ENCODE measurements at regions not wholly inside any gene's neighbourhood (a gene's known extent, or its start where the extent isn't known, plus 50 kb on each side); places are given as distances from the start of the nearest gene placed in this dataset.

DNA sequence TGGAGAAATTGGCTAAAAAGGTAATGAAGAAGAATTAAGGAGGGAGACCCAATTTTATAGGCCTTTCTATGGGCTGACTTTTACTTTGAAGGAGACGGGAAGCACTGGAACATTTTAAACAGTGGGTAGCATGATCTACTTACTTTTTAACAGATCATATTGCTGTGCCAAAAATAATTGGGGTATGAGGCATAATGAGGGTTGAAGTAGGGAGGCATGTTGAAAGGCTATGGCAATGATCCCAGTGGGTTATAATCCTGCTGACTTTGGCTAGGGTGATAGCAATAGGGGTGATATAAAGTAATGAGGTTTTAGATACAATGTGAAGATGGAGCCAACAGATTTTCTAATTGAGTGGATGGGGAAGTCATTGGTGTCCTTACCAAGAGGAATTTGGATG, 73.2 kb downstream of the GPR37 start:
- DNase-seq, result no peak

DNA sequence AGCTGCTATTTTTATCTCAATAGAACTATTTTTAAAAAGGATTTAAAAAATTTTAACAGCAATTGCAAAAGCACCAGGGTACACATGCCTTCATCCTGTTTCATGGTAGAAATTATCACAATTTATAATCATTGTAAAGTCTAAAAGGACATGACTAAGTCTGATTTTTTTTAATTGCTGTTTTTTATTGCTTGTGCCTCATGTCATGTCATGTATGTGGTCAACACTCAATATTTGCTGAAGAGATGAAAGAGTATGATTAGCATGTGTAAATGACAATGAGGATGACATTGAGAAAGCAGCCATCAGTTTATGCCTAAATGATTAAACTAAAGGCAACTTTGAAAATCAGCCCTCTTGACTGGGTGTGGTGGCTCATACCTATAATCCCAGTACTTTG, 74.8 kb downstream of the GPR37 start:
- no peak for DNase-seq

DNA sequence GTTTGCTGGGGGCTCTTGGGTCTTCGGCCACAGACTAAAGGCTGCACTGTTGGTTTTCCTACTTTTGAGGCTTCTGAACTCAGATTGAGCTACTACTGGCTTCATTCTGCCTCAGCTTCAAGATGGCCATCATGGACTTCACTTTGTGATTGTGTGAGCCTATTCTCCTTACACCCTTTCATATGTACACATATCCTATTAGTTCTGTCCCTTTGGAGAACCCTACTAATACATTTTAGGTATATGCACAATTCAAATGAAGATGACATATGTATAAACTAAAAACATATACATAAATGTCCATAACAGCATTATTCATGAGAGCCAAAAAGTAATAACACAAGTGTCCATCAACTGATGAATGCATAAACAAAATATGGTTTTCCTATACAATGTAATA, 75.7 kb downstream of the GPR37 start:
- no peak for DNase-seq

DNA sequence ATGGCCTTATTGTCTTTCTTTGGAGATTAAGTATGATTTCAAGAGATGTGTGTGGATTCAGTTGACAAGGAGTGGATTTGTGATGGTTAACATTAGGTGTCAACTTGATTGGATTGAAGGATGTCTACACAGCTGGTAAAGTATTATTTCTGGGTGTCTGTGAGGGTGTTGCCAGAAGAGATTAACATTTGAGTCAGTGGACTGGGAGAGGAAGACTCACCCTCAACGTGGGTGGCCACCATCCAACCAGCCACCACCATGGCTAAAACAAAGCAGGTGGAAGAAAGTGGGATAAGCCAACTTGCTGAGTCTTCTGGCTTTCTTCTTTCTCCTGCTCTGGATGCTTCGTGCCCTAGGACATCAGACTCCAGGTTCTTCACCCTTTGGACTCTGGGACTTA, 76.1 kb downstream of the GPR37 start:
- DNase-seq, result no peak

DNA sequence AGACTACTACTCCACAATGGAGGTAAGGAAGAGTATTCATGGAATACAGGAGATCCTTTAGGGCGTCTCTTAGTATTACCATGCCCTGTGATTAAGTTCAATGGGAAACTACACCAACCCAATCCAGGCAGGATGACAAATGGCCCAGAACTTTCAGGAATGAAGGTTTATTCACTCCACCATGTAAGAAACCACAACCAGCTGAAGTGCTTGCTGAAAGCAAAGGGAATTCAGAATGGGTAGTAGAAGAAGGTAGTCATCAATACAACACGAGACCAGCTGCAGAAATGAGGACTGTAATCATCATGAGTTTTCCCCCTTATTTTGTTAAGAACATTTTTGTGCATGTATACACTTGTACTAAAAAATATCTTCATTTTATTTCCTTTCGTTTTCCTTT, 76.6 kb downstream of the GPR37 start:
- no peak for DNase-seq

DNA sequence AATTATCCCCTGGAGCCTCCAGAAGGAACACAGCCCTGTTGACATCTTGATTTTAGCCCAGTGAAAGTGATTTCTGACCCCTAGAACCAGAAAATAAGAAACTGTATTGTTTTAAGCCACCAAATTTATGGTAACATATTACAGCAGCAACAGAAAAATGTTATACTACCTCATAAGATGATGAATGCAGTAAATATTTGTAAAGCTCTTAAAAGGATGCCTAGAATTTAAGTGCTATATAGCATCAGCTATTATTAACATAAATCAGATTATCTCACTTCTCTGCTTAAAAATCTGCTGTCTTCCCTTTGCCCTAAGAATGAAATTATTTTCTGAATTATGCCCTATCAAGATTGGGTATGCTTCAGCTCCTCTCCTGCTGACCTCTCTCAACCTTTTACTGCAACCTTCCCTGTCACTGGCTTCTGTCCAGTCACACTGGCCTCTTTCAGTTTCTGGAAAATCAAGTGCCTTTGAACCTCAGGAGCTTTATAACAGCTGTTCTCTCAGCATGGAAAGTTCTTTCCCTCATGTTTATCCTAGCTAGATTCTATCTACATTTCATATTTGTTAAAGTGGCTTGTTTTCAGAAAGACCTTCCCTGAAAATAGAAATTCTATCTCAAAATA, 78.9 kb downstream of the GPR37 start:
- no peak for DNase-seq

DNA sequence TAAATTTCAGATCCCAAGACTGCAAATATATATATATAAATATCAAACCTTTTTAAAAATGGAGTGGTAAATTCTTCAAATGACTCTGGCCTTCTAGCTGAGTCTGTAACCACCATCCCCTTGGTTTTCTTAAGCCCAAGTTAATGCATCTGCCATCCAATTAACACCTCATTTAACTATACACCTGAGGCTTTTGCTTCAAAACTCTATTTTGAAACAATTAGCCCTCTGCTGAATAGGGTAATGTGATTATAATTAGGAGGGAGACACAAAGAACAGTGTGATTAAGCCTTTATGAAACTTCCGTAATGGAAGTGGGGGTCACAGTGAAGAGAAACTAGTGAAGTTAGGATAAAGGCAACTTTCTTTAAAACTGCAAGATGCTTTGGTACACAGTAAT, 83.6 kb downstream of the GPR37 start:
- no peak for DNase-seq

DNA sequence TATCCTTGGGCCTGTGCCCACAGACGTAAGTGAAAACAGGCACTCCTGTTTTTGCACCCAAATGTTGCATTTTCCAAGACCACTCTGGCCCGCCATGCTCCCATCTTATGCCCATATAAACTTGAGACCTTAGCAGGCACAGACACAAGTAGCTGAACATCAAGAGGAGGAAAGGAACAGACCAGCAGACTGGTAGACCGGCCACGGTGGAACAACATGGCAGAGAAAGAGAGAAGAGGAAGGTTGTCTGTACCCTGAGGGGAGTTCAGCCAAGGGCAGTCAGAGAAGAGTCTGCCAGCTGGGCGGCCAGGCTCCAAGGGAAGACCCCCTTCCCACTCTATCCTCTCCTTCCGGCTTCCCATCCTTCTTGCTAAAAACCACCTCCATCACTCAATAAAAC, 85.3 kb downstream of the GPR37 start:
- no peak for DNase-seq

DNA sequence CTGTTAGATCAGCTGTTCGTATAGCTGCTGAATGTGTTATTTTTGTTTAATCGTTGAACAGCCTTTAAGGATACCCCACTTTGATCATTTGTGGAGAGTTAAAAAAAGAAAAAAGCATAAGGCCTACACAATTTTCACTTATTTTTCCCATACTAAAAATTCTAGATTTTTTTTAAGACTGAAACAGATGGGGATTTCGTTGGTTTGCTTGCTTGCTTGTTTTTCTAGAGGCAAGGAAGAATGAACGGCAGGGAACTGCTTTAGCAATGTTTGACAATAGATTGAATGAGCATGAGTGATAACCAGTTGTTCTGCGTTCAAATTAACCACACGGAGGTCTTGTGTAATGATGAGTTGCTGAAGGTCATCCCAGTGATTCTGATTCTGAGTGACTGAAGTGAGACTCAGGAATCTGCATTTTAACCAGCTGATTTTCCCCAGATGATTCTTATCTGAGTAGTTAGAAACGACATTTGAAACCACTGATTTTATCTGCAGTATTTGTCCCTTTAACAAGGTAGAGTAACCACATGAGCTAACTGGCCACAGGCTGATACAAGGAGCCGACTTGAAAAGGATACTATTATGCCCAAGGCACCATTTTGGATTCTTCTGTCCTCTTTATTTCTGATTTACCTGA, 85.9 kb downstream of the GPR37 start:
- no peak for DNase-seq

DNA sequence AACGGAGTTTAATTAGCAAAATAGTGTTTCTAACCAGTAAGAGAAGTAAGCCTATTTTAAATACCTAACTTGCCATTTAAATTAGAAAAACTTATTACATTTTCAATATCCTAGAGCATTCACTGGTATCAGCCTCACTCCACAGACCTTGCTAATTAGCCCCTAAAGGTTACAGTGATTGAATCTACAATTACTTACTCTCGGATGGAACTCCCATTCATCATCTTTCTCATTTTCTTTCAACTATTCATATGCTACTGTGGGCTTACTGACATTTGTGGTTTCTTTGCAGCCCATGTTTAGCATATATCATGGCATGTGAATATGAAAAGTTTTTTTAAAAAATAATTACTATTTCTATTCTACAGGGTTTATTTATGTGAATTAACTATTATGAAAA, 86.4 kb downstream of the GPR37 start:
- no peak for DNase-seq

DNA sequence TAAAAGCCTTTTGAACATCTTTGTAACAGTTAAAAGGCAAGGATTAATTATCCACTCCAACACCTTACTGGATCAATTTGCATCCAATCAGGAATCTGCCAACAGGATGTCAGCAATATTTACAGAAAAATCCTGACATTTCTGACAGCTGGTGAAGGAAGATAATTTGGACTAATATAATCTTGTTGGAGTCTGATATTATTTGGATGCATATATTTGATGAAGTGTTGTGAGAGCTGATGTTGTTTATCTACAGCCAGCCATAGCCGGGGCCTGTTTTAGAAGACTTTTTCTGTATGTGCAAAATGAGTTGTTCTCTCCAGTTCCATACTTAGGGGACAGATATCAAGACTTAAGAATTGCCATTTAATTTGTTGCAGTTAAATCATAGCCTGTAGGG, 91.1 kb downstream of the GPR37 start:
- no peak for DNase-seq

DNA sequence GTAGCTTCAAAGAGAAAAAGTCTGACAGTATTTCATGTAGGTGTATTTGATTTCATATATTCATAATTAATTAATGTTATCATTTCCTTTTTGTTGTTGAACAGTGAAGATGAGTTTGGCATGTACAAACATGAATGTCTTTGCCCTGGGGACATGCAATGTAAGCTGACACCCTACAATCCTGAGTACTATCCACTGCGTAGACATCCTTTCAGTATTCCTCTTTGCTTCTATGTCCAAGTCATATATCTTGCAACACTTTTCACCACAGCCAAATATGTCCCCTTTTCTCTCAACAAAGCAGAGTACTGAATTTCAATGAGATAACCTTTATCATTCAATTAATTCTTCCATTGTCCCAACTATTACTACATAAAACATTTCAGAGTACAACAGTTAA, 93.6 kb downstream of the GPR37 start:
- no peak for DNase-seq

DNA sequence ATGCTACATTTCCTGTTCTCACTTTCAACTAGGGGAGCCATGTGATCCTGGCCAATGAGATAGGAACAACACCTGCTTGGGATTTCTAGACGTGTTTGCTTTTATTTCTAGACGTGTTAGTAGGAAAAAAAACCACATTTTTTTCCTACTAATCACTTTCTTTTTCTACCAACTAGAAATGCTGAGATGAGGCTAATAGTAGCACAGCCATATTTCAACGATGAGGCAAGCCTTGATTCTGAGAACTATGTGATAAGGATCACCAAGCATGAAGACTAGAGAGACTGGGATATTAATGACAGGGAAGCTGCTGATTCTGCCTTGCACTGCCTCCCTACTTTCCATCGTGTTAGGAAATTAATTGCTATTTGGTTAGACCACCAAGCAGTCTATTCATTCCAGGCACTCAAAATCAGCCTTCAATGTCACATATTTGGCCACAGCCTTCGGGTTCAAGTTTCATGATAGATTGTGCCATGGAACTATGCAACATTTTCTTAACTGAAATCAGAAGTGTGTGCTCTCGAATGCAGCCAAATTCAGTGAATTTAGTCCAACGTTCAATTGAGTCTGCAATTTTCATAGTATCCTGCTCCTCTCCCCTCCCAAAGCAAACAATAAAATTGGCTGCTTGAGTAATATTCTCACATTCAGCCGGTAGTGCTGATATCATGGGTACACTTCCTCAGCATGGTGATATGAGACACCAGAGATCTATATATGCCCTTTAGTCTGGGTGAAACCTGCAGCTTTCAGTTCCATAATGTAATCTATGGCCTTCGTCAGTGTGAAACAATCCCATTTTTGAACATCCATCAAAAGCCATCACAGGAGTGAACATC, 98.1 kb downstream of the GPR37 start:
- DNase-seq, result no peak

DNA sequence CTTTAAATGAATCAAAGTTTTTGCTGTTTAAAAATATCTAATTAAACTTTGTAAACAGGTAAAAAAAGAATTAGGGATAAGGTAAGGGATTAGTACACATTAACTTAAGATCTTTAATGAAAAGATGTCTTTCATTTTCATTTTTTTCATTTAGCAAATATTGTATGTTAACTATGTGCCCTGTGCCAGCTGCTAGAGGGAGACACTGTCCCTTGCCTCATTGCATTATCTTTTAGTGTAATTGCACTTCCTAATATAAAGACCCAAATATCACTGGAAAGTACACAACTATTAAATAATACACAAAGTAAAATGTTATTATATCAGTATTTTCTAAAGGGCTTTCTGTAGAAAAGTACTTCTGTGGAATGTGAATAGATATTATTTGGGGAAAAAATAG, 102.7 kb downstream of the GPR37 start:
- no peak for DNase-seq

DNA sequence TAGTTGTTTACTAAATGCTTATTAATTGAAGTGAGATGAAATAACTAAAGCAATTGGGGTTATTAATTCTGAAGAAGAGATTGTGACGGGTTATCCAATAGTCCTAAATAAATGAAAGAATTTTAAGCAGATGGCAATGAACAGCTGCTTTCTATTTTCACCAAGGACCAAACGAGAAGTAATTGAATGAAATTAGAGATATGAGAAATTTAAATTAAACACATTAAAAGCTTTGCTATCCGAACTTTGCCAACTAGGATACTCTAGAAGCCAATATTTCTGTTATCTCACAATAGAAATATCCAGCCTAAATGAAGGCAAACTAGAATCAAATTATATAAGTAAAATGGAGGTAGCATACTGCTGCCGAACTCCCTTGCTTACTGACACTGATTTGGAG, 103.2 kb downstream of the GPR37 start:
- DNase-seq, result no peak

DNA sequence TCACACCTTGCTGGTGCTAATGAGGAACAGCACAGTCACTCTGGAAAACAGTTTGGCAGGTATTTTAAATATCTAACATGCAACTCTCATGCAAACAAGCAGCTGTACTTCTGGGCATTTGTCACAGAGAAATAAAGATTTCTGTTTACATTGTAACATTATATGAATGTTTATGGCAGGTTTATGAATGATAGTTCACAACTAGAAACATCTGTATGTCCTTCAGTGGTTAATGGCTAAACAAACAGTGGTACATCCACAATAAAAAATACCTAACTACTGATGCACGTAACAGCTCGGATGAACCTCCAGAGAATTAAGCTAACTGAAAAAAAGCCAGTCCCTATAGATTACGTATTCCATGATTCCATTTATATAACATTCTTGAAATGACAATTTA, 109.6 kb downstream of the GPR37 start:
- DNase-seq, result no peak

DNA sequence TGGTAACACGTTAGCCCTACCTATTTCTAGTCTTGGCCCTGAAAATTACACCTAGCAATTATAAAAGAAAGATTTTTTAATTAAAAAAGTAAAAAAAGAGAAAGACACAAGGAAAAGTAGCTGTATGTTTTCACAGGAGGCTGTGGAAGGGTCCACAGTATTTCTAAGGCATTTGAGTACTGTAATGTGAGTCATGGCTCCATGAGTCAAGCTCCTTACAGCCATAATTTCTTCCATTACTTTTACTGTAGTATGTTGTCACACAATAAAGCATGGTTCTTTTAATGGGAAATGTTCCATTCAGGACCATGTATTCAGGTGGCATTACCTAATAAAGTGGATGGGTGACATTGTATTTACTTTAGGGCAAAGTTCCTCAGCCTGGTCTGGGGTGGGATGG, 113.4 kb downstream of the GPR37 start:
- DNase-seq, result no peak

DNA sequence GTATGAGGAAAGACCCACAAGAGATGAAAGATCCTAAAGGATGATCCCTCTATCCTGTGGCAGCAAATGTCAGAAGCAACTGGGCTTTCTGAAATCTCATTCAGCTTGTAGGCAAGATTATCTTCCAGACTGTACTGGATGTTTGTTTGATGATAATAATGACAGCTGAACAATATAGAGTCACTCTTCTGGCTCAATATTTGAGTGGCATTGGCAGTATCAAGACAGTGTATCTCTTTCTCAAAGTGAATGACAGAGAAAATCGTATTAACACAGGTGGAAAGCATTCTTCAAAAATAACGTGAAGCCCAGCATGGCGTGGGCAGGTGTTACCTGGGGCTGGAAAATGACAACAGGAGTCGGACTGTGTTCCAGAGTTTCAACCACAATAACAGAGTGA, 114.5 kb downstream of the GPR37 start:
- no peak for DNase-seq

DNA sequence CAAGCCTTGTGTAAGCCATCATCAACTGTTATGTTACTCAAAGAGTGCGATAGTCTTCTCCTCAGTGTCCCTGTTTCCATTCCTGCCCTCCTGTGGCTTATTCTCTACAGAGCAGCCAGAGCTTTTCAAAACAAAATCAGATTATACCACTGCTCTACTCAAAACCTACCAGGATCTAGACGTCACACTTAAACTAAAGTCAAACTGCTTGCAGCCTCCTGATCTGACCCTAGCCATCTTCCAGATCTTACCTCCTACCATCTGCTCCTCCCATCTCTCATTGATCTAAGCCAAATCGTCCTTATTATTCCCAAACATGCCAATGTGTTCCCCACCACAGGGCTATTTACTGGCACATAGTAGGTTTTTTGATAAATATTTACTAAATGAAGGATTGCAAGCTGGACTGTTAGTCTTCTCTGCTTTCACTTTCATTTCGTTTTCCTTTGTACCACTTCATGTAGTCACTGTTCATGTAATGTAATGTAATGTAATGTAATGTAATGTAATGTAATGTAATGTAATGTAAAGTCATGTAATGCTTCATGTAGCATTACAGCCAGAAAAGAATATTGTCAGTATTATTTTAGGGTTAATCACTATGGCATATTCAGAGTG, 116.1 kb downstream of the GPR37 start:
- DNase-seq, result no peak

DNA sequence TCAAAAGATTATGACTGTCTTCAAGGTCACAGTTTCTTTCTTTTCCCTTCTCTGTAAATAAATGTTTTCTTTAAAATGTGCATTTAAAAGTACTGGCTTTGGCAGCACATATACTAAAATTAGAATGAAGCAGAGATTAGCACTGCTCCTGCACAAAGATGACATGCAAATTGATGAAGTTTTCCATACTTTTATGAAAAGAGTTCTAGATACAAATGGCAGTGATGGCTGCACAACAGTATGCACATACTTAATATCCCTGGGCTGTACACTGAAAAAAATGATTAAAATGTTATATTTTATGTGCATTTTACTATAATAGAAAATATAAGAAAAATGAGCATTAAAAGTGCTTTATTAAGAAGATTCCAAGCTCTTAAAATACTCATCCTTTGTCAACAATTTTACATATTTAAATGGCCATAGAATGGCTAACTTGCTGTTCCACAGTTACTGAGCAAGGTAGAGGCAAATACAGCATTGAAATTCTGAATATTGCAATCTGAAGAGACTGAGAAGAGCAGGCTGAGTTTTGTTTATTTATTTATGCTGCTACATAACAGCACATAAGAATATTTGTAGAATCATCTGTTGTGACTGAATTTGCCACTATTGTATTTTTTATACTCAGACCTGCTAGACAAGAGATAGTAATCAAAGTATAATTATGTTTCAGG, 117.8 kb downstream of the GPR37 start:
- DNase-seq, result no peak

DNA sequence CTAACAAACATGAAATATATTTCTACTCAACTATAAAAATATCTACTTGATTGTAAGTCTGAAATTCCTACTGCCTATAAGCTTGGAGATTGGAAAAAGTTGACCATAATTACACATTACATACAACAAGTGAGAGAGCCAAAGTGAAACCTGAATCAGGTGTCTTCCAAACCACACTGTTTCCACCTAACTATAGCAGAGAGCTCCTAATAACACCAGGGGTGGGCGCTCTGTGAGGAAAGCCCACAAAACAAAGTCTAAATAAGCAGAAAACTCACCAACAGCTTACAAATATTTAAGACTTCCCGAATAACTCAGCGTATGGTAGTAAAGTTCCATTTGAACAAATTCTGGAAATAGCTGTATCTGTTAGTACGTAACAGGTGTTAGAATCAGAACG, 119.9 kb downstream of the GPR37 start:
- no peak for DNase-seq

DNA sequence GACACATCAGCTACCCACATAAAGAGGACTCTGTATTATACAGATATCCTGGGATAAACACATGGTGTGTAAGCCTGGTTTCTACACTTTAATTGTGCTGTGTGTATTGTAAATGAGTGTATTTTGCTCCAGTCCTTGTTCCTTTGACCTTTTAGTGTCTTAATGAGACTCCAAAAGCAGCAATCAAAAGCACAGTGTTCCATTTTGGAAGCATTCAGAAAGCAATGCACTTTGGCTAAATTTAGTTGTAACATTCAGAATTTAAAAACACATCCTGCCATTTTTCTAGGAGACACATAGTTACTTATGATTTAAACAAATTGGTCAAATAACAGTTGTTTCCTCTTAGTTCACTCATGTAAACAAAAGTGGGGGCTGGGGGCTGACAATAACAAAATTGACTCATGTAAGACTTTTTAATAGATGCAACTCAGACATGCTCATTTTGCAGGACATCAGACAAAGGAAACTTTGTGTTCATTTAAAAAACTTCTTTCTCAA, 122.2 kb downstream of the GPR37 start:
- DNase-seq, result no peak

DNA sequence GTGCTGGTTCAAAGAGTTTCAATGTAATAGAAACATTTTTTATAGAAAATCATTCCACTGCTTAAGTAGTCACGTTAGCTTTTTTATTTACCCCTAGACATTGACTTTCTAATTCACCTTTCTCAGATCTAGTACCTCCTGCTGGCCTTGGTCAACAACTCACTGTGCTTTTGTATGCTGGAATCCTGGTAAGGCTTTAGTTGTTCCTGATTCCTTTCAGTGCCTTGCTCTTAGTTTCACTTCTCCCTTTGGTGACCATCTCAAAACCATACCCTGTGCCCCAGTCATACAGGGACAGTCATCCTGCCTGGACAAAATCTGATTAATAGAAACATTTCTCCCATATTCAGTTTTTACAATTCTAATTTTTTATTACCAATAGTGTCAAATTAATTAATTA, 130.2 kb downstream of the GPR37 start:
- DNase-seq, result no peak
